ENCODE measurements at regions not wholly inside any gene's neighbourhood (a gene's known extent, or its start where the extent isn't known, plus 50 kb on each side); places are given as distances from the start of the nearest gene placed in this dataset.

- TF ChIP-seq CTCF (IDR thresholded peaks at IDR 0.05) = no peak
- Histone ChIP-seq H3K36me3 (no peaks in the 10 kb centered on the region), H3K27ac (no peak overlapping the region), H3K27me3 (no peaks in the 10 kb centered on the region), H3K4me1 (no peaks in the 10 kb centered on the region), H3K4me3 (no peak overlapping the region), H3K9ac (ENCODE audit: low read depth in 2 of 2, low read length in 2 of 2) (no peak overlapping the region), H3K9me3 (no peaks in the 10 kb centered on the region)
- intact Hi-C loops (cut with DNase I) = no loop called here
- no peak for DNase-seq
Measured at GRCh38 chr3:31433679-31433992, 99.1 kb upstream of the STT3B start.

GRCh38 chr3:31434819-31435218 lies 97.9 kb upstream of the STT3B start:
- Histone ChIP-seq H3K4me3 (no peak overlapping the region), H3K36me3 (no peaks in the 10 kb centered on the region), H3K27ac (no peak overlapping the region), H3K27me3 (no peaks in the 10 kb centered on the region), H3K4me1 (no peaks in the 10 kb centered on the region), H3K9ac (ENCODE audit: low read depth in 2 of 2, low read length in 2 of 2) (no peak overlapping the region), H3K9me3 (no peaks in the 10 kb centered on the region)
- DNase-seq = no peak
- intact Hi-C loops (cut with DNase I) = no loop called here
- no peak for TF ChIP-seq CTCF (IDR thresholded peaks at IDR 0.05)

- no peak for DNase-seq
- H3K9ac ChIP-seq (ENCODE audit: low read depth in 2 of 2, low read length in 2 of 2) = no peak overlapping the region
- H3K4me1 ChIP-seq = no peaks in the 10 kb centered on the region
- no peaks in the 10 kb centered on the region for H3K9me3 ChIP-seq
- H3K36me3 ChIP-seq = no peaks in the 10 kb centered on the region
- no peak for TF ChIP-seq CTCF (IDR thresholded peaks at IDR 0.05)
- no peak overlapping the region for H3K27ac ChIP-seq
- intact Hi-C loops (cut with DNase I) = no loop called here
- no peak overlapping the region for H3K4me3 ChIP-seq
- H3K27me3 ChIP-seq = no peaks in the 10 kb centered on the region
Measured at GRCh38 chr3:31436830-31437229, 95.9 kb upstream of the STT3B start.

DNA sequence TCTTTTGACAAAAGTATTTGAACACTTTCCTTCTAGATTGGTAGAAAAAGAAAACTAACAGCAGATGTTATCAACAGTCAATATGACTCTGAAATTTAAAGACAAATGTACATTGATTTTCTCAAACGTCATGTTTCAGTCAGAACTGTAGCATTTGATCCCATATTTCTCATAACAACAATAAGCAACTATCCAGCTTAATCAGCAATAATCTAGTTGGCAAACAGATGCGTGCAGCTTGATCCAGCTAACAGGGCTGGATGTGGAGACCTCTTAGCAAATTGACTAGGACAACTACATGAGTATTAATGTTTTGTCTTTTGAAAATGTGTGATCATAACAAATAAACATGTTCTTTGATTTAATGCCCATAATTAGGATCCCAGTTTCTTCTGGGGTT lies 94.0 kb upstream of the STT3B start:
- Histone ChIP-seq H3K4me3 (no peak overlapping the region), H3K4me1 (no peaks in the 10 kb centered on the region), H3K27ac (no peak overlapping the region), H3K9ac (ENCODE audit: low read depth in 2 of 2, low read length in 2 of 2) (no peak overlapping the region), H3K36me3 (no peaks in the 10 kb centered on the region), H3K9me3 (no peaks in the 10 kb centered on the region), H3K27me3 (no peaks in the 10 kb centered on the region)
- TF ChIP-seq CTCF (IDR thresholded peaks at IDR 0.05) = no peak
- intact Hi-C loops (cut with DNase I) = no loop called here
- no peak for DNase-seq

DNA sequence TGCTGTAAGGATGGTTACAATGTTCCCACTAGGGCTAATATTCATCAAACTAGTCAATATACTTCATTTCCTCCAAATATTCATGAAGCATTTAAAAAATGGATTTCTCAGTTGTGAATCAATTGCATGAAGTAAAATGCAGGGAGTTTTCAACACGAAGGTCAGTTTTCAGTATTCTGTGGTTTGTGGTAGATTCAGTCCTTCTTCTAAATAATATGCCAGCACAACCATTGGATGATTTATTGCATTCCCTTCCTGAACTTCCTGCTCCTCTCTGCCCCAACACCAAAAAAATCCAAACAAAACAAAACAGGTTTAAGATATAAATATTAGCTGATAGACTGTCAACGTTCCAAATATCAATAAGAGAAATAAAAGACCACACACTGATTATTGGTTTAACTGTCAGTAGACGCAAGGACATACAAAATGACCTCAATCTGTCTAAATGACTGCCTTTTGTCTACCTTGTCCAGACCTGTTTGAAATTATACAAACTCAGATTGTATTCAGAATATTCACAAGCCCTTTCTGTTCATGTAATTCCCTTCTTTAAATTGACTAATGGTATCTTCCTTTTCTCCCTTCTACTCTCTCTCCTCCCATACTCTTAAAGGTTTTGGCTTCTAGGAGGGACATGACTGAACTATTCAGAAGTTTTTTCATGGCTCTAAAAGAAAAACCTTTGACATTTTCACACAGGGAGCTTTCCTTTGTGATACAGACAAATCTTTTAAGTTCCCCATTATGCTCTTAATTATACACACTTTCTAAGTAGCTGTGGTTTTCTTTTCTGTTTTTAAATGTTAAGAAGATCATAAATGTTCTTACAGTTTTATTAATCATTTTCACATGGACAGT lies 92.6 kb upstream of the STT3B start:
- Histone ChIP-seq H3K36me3 (no peaks in the 10 kb centered on the region), H3K27ac (no peak overlapping the region), H3K9ac (ENCODE audit: low read depth in 2 of 2, low read length in 2 of 2) (no peak overlapping the region), H3K9me3 (no peaks in the 10 kb centered on the region), H3K4me3 (no peak overlapping the region), H3K4me1 (no peaks in the 10 kb centered on the region), H3K27me3 (no peaks in the 10 kb centered on the region)
- intact Hi-C loops (cut with DNase I) = no loop called here
- TF ChIP-seq CTCF (IDR thresholded peaks at IDR 0.05) = no peak
- DNase-seq = no peak
